ENCODE measurements at regions not wholly inside any gene's neighbourhood (a gene's known extent, or its start where the extent isn't known, plus 50 kb on each side); places are given as distances from the start of the nearest gene placed in this dataset.
"Not testable (repeated sequence)": the region's sequence is repeated elsewhere in the genome, so short reads cannot be mapped to it uniquely, and the experiment has no call there.

DNA sequence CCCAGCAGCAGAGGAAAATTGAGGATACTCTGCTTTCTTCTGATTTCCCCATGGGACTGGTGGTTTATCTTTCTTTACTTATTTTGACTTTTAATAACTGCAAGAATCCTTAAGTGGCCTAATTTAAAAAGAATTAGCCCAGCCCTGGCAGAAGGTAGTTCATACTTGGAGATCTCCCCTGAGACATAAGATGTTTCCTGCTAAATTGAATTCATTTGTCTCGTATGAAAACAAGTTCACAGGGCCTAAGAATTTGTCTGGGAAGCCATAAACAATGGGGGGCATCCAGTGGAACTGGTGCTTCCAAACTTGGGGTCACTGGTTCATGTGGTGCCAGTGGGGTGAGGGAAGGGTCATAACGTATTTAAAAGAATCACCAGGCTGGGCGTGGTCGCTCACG, 283.1 kb upstream of the RASGRP1 start:
- Histone ChIP-seq H2AFZ (ENCODE audit: low read length) (no peak overlapping the region), H3F3A (ENCODE audit: insufficient read depth, low read length) (no peaks in the 10 kb centered on the region), H3K27me3 (ENCODE audit: insufficient read depth, low read length) (no peaks in the 10 kb centered on the region), H3K4me2 (ENCODE audit: low read length) (no peak overlapping the region), H3K79me2 (ENCODE audit: insufficient read depth, low read length) (no peaks in the 10 kb centered on the region), H3K36me3 (ENCODE audit: insufficient read depth, low read length) (no peaks in the 10 kb centered on the region), H3K27ac (ENCODE audit: low read depth, low read length, poor library complexity, severe bottlenecking) (no peak overlapping the region), H3K4me1 (ENCODE audit: insufficient read depth, low read length, severe bottlenecking) (no peaks in the 10 kb centered on the region), H3K9me3 (ENCODE audit: low read length) (no peaks in the 10 kb centered on the region), H3K9ac (ENCODE audit: low read length) (no peak overlapping the region), H4K20me1 (ENCODE audit: insufficient read depth, low read length) (no peaks in the 10 kb centered on the region), H3K9me2 (ENCODE audit: low read depth, low read length) (no peaks in the 10 kb centered on the region), H3K4me3 (ENCODE audit: low read depth, low read length, poor library complexity, severe bottlenecking) (no peak overlapping the region)
- TF ChIP-seq EZH2 (IDR thresholded peaks at IDR 0.05; ENCODE audit: borderline replicate concordance, low read length), result no peak
- TF ChIP-seq, protein P1, sequence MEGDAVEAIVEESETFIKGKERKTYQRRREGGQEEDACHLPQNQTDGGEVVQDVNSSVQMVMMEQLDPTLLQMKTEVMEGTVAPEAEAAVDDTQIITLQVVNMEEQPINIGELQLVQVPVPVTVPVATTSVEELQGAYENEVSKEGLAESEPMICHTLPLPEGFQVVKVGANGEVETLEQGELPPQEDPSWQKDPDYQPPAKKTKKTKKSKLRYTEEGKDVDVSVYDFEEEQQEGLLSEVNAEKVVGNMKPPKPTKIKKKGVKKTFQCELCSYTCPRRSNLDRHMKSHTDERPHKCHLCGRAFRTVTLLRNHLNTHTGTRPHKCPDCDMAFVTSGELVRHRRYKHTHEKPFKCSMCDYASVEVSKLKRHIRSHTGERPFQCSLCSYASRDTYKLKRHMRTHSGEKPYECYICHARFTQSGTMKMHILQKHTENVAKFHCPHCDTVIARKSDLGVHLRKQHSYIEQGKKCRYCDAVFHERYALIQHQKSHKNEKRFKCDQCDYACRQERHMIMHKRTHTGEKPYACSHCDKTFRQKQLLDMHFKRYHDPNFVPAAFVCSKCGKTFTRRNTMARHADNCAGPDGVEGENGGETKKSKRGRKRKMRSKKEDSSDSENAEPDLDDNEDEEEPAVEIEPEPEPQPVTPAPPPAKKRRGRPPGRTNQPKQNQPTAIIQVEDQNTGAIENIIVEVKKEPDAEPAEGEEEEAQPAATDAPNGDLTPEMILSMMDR (IDR thresholded peaks at IDR 0.05; ENCODE audit: low read length), result no peak

DNA sequence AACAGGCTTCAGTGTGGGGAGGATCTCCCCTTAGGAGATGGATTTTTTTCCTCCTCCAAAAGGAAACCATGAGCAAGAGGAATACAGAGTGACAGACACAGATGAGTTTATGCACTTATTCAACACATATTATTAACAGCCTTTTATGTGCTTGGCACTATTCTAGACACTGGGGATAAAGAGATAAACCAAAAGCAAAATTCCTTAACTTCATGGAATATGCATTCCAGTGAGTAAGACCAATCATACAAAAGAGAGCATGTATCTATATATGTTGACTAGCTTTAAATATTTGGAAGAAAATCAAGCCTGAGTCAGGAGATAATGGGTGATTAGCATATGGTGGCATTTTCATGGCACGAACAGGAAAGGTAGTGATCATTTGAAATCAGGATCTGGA, 284.4 kb upstream of the RASGRP1 start:
- Histone ChIP-seq H3K9me2 (ENCODE audit: low read depth, low read length) (no peaks in the 10 kb centered on the region), H3K79me2 (ENCODE audit: insufficient read depth, low read length) (no peaks in the 10 kb centered on the region), H3K36me3 (ENCODE audit: insufficient read depth, low read length) (no peaks in the 10 kb centered on the region), H4K20me1 (ENCODE audit: insufficient read depth, low read length) (no peaks in the 10 kb centered on the region), H3K4me2 (ENCODE audit: low read length) (no peak overlapping the region), H3K27me3 (ENCODE audit: insufficient read depth, low read length) (no peaks in the 10 kb centered on the region), H3K4me1 (ENCODE audit: insufficient read depth, low read length, severe bottlenecking) (no peaks in the 10 kb centered on the region), H3K9me3 (ENCODE audit: low read length) (no peaks in the 10 kb centered on the region), H3K9ac (ENCODE audit: low read length) (no peak overlapping the region), H3K4me3 (ENCODE audit: low read depth, low read length, poor library complexity, severe bottlenecking) (no peak overlapping the region), H2AFZ (ENCODE audit: low read length) (no peak overlapping the region), H3F3A (ENCODE audit: insufficient read depth, low read length) (no peaks in the 10 kb centered on the region), H3K27ac (ENCODE audit: low read depth, low read length, poor library complexity, severe bottlenecking) (no peak overlapping the region)
- TF ChIP-seq EZH2 (IDR thresholded peaks at IDR 0.05; ENCODE audit: borderline replicate concordance, low read length), result no peak
- TF ChIP-seq, protein P1 (IDR thresholded peaks at IDR 0.05; ENCODE audit: low read length), result no peak

DNA sequence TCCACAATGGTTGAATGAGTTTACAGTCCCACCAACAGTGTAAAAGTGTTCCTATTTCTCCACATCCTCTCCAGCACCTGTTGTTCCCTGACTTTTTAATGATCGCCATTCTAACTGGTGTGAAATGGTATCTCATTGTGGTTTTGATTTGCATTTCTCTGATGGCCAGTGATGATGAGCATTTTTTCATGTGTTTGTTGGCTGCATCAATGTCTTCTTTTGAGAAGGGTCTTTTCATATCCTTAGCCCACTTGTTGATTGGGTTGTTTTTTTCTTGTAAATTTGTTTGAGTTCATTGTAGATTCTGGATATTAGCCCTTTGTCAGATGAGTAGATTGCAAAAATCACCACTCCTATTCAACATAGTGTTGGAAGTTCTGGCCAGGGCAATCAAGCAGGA, 287.6 kb upstream of the RASGRP1 start:
- H2AFZ ChIP-seq (ENCODE audit: low read length); H3K9me3 ChIP-seq (ENCODE audit: low read length); H3K27me3 ChIP-seq (ENCODE audit: insufficient read depth, low read length); H4K20me1 ChIP-seq (ENCODE audit: insufficient read depth, low read length); H3F3A ChIP-seq (ENCODE audit: insufficient read depth, low read length); H3K9ac ChIP-seq (ENCODE audit: low read length); H3K79me2 ChIP-seq (ENCODE audit: insufficient read depth, low read length); H3K9me2 ChIP-seq (ENCODE audit: low read depth, low read length); H3K4me1 ChIP-seq (ENCODE audit: insufficient read depth, low read length, severe bottlenecking); H3K36me3 ChIP-seq (ENCODE audit: insufficient read depth, low read length); H3K4me2 ChIP-seq (ENCODE audit: low read length); H3K4me3 ChIP-seq (ENCODE audit: low read depth, low read length, poor library complexity, severe bottlenecking); H3K27ac ChIP-seq (ENCODE audit: low read depth, low read length, poor library complexity, severe bottlenecking): not testable (repeated sequence)

DNA sequence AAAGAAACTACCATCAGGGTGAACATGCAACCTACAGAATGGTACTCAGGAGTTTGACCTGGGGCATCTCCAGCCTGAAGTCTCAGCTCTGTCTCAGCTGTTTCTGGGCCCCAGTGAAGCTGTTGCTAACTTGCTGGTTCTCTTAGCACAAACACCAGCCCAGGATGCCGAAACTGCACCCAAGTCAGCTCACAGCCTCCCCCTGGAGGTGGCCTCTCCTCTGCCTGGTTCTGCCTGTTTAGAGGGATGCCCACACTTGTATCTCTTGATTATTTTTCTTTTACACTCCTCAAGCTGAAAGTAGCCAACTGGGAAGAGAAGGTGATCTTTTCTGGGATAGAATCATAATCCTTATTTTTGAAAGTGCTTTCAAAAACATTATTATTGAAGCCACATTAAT, 289.0 kb upstream of the RASGRP1 start:
- H3K27ac ChIP-seq (ENCODE audit: low read depth, low read length, poor library complexity, severe bottlenecking), result no peak overlapping the region
- H3K9me3 ChIP-seq (ENCODE audit: low read length), result no peaks in the 10 kb centered on the region
- H3K4me2 ChIP-seq (ENCODE audit: low read length), result no peak overlapping the region
- H3K9ac ChIP-seq (ENCODE audit: low read length), result no peak overlapping the region
- no peaks in the 10 kb centered on the region for H3K36me3 ChIP-seq (ENCODE audit: insufficient read depth, low read length)
- no peaks in the 10 kb centered on the region for H4K20me1 ChIP-seq (ENCODE audit: insufficient read depth, low read length)
- no peak overlapping the region for H2AFZ ChIP-seq (ENCODE audit: low read length)
- H3K9me2 ChIP-seq (ENCODE audit: low read depth, low read length), result no peaks in the 10 kb centered on the region
- no peaks in the 10 kb centered on the region for H3F3A ChIP-seq (ENCODE audit: insufficient read depth, low read length)
- H3K4me1 ChIP-seq (ENCODE audit: insufficient read depth, low read length, severe bottlenecking), result no peaks in the 10 kb centered on the region
- TF ChIP-seq EZH2 (IDR thresholded peaks at IDR 0.05; ENCODE audit: borderline replicate concordance, low read length), result no peak
- TF ChIP-seq, protein P1 (IDR thresholded peaks at IDR 0.05; ENCODE audit: low read length), result peak; percentile 48
- H3K27me3 ChIP-seq (ENCODE audit: insufficient read depth, low read length), result no peaks in the 10 kb centered on the region; the same call in 1 of the 2 replicates
- H3K79me2 ChIP-seq (ENCODE audit: insufficient read depth, low read length), result no peaks in the 10 kb centered on the region
- H3K4me3 ChIP-seq (ENCODE audit: low read depth, low read length, poor library complexity, severe bottlenecking), result no peak overlapping the region
